ENCODE measurements at regions not wholly inside any gene's neighbourhood (a gene's known extent, or its start where the extent isn't known, plus 50 kb on each side); places are given as distances from the start of the nearest gene placed in this dataset.

DNA sequence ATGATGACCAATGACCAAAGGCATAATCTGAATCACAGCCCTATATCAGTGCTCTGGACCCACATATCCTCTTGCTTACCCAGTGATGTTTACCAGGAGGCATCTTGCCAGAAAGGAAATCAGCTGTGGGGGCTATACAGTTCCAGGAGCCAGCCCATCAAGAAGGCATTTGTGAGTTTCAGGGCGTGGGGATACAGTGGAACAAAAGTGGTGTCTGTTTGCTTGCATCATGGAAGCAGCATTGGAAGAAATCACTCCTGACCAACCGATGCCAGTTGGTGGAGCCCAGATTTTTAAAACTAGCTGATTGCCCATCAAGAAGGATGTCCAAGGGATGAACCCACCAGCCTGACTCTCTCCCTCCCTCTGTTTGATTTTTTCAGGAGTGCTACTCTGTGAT, 106.5 kb upstream of the EGFLAM start:
- ChIA-PET CTCF (no interaction called here), POLR2A (ENCODE audit: low non-redundant PET) (no interaction called here)
- H3K4me1 ChIP-seq (ENCODE audit: insufficient read depth, low read length, poor library complexity, severe bottlenecking), result no peaks in the 10 kb centered on the region
- H3K36me3 ChIP-seq (ENCODE audit: insufficient read depth, low read length, poor library complexity, severe bottlenecking), result no peaks in the 10 kb centered on the region
- intact Hi-C loops (cut with micrococcal nuclease; ENCODE audit: unreplicated experiment), result no loop called here
- no peak overlapping the region for H3K4me3 ChIP-seq (ENCODE audit: low read depth, low read length, poor library complexity, severe bottlenecking)
- TF ChIP-seq CTCF (conservative IDR thresholded peaks at IDR 0.05; ENCODE audit: low read depth, low read length), result no peak
- TF ChIP-seq EZH2 (IDR thresholded peaks at IDR 0.05; ENCODE audit: borderline replicate concordance, low read depth, low read length, poor library complexity, severe bottlenecking), result no peak
- no peak overlapping the region for H3K27ac ChIP-seq (ENCODE audit: low read depth, low read length, poor library complexity, severe bottlenecking)
- BruUV-seq (replicated peaks), result no TSS peak
- H3K27me3 ChIP-seq (replicated peaks; ENCODE audit: insufficient read depth, low read depth, low read length, poor library complexity), result no peaks in the 10 kb centered on the region
- no peaks in the 10 kb centered on the region for H3K9me3 ChIP-seq (ENCODE audit: low read depth, low read length, poor library complexity, severe bottlenecking)
- no peak for DNase-seq (ENCODE audit: low spot score)

DNA sequence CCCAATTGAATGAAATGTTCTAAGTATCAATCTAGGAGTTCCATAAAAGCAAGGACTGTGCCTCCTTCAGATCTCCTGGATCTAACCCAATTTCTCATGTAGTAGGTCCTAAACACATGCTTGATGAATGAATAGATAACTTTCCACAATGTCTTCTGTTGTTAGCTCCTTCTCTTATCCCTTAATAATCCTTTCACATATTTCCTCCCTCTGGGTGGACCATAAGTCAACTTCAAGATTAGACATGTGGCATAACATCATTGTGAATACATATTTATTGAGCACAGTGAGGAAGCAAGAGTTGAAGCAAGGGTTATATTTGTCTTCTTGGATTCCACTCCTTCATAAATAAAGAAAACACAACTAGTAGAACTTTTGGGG, 108.6 kb upstream of the EGFLAM start:
- Histone ChIP-seq H3K36me3 (ENCODE audit: insufficient read depth, low read length, poor library complexity, severe bottlenecking) (no peaks in the 10 kb centered on the region), H3K27ac (ENCODE audit: low read depth, low read length, poor library complexity, severe bottlenecking) (no peak overlapping the region), H3K27me3 (replicated peaks; ENCODE audit: insufficient read depth, low read depth, low read length, poor library complexity) (no peaks in the 10 kb centered on the region), H3K9me3 (ENCODE audit: low read depth, low read length, poor library complexity, severe bottlenecking) (no peaks in the 10 kb centered on the region), H3K4me3 (ENCODE audit: low read depth, low read length, poor library complexity, severe bottlenecking) (no peak overlapping the region), H3K4me1 (ENCODE audit: insufficient read depth, low read length, poor library complexity, severe bottlenecking) (no peaks in the 10 kb centered on the region)
- no peak for DNase-seq (ENCODE audit: low spot score)
- TF ChIP-seq EZH2 (IDR thresholded peaks at IDR 0.05; ENCODE audit: borderline replicate concordance, low read depth, low read length, poor library complexity, severe bottlenecking), result no peak
- no peak for TF ChIP-seq CTCF (conservative IDR thresholded peaks at IDR 0.05; ENCODE audit: low read depth, low read length)
- ChIA-PET POLR2A (ENCODE audit: low non-redundant PET) (no interaction called here), CTCF (no interaction called here)
- intact Hi-C loops (cut with micrococcal nuclease; ENCODE audit: unreplicated experiment), result no loop called here
- no TSS peak for BruUV-seq (replicated peaks)

DNA sequence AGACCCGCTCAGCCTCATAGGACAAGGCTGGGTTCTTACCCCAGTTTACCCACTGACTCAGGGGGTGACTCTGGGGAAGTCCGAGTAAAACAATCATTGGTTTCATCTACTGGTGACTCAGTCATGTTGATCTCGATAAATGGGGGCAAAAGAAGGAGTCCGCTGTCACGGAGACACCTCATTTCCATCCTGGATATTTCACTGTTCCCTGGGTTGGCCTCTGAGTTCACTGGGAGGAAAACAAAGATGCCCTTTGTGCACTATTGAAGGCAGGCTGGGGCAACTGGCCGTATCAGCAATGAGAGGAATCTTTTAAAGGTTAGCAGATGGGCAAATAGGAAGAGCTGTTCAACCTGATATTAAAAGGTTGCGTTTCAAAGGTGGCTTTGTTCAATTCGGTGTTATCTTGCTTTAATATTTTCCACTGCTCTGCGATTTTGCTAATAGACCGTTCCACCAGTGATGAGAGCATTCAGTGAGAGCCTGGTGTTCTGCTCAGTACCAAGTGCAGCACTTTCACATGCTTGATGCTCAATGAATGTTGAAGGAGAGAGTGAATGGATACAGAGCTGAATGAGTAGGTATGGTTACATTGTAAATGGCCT, 110.2 kb upstream of the EGFLAM start:
- ChIA-PET POLR2A (ENCODE audit: low non-redundant PET) (no interaction called here), CTCF (no interaction called here)
- H3K27ac ChIP-seq (ENCODE audit: low read depth, low read length, poor library complexity, severe bottlenecking), result no peak overlapping the region
- intact Hi-C loops (cut with micrococcal nuclease; ENCODE audit: unreplicated experiment), result no loop called here
- no peaks in the 10 kb centered on the region for H3K27me3 ChIP-seq (replicated peaks; ENCODE audit: insufficient read depth, low read depth, low read length, poor library complexity)
- H3K36me3 ChIP-seq (ENCODE audit: insufficient read depth, low read length, poor library complexity, severe bottlenecking), result no peaks in the 10 kb centered on the region
- no TSS peak for BruUV-seq (replicated peaks)
- TF ChIP-seq CTCF (conservative IDR thresholded peaks at IDR 0.05; ENCODE audit: low read depth, low read length) (no peak), EZH2 (IDR thresholded peaks at IDR 0.05; ENCODE audit: borderline replicate concordance, low read depth, low read length, poor library complexity, severe bottlenecking) (no peak)
- H3K9me3 ChIP-seq (ENCODE audit: low read depth, low read length, poor library complexity, severe bottlenecking), result no peaks in the 10 kb centered on the region
- no peaks in the 10 kb centered on the region for H3K4me1 ChIP-seq (ENCODE audit: insufficient read depth, low read length, poor library complexity, severe bottlenecking)
- H3K4me3 ChIP-seq (ENCODE audit: low read depth, low read length, poor library complexity, severe bottlenecking), result no peak overlapping the region
- no peak for DNase-seq (ENCODE audit: low spot score)
